ENCODE measurements at regions not wholly inside any gene's neighbourhood (a gene's known extent, or its start where the extent isn't known, plus 50 kb on each side); places are given as distances from the start of the nearest gene placed in this dataset.
"Not testable (repeated sequence)": the region's sequence is repeated elsewhere in the genome, so short reads cannot be mapped to it uniquely, and the experiment has no call there.

DNA sequence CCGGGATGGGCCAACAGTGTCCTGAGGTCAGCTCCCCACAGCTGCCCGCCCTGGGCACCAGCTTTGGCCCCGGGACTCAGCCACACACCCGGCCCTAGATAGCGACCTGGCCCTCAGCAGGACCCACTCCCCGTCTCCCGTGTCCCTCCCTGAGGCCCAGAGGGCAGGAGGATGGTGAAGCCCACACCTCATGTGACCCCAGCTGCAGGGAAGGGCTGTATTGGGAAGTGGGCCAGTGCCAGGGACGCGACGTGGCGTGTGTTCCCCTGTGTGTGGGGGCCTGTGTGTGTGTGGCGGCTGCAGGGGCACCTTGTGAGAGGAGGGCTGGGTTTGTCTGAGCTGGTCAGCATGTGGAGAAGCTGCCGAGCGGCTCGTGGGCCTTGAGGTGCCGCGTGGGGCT lies 241.7 kb downstream of the TMEM121 start:
- TF ChIP-seq, protein P1, sequence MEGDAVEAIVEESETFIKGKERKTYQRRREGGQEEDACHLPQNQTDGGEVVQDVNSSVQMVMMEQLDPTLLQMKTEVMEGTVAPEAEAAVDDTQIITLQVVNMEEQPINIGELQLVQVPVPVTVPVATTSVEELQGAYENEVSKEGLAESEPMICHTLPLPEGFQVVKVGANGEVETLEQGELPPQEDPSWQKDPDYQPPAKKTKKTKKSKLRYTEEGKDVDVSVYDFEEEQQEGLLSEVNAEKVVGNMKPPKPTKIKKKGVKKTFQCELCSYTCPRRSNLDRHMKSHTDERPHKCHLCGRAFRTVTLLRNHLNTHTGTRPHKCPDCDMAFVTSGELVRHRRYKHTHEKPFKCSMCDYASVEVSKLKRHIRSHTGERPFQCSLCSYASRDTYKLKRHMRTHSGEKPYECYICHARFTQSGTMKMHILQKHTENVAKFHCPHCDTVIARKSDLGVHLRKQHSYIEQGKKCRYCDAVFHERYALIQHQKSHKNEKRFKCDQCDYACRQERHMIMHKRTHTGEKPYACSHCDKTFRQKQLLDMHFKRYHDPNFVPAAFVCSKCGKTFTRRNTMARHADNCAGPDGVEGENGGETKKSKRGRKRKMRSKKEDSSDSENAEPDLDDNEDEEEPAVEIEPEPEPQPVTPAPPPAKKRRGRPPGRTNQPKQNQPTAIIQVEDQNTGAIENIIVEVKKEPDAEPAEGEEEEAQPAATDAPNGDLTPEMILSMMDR (IDR thresholded peaks at IDR 0.05; ENCODE audit: insufficient read depth, low read depth, low read length): not testable (repeated sequence)
- TF ChIP-seq EZH2 (IDR thresholded peaks at IDR 0.05; ENCODE audit: insufficient read depth, low read length): not testable (repeated sequence)
